HuH-7 (cell line): ENCODE measurements at regions not wholly inside any gene's neighbourhood (a gene's known extent, or its start where the extent isn't known, plus 50 kb on each side); places are given as distances from the start of the nearest gene placed in this dataset.
"Not testable (repeated sequence)": the region's sequence is repeated elsewhere in the genome, so short reads cannot be mapped to it uniquely, and the experiment has no call there.

Experiments used
- DNase-seq: peaks from one replicate; pipeline ENCODE4 v3.0.0; 2011; ENCODE audit warnings: low spot score

- no peak for DNase-seq
Measured at GRCh38 chr5:29042152-29042551, 2003.8 kb upstream of the CDH9 start.

- no peak for DNase-seq
Measured at GRCh38 chr5:29040404-29040803, 2002.0 kb upstream of the CDH9 start.

- no peak for DNase-seq
Measured at GRCh38 chr5:29039994-29040393, 2001.6 kb upstream of the CDH9 start.

GRCh38 chr5:29037716-29038115, 1999.3 kb upstream of the CDH9 start:
- DNase-seq: no peak

GRCh38 chr5:29024052-29024451, 1985.7 kb upstream of the CDH9 start:
- DNase-seq: no peak

GRCh38 chr5:29023541-29023940, 1985.2 kb upstream of the CDH9 start:
- DNase-seq: no peak

- DNase-seq: no peak
Measured at GRCh38 chr5:29017501-29017900, 1979.1 kb upstream of the CDH9 start.

- DNase-seq: no peak
Measured at GRCh38 chr5:29016067-29016466, 1977.7 kb upstream of the CDH9 start.

GRCh38 chr5:29015523-29015922, 1977.1 kb upstream of the CDH9 start:
- no peak for DNase-seq

- DNase-seq: peak; percentile 8
Measured at GRCh38 chr5:29005386-29005785, 1967.0 kb upstream of the CDH9 start.

GRCh38 chr5:29002481-29002880, 1964.1 kb upstream of the CDH9 start:
- DNase-seq: no peak

- no peak for DNase-seq
Measured at GRCh38 chr5:29001666-29002065, 1963.3 kb upstream of the CDH9 start.

GRCh38 chr5:28984639-28985038, 1946.3 kb upstream of the CDH9 start:
- DNase-seq: no peak

GRCh38 chr5:28975508-28975907, 1937.1 kb upstream of the CDH9 start:
- no peak for DNase-seq

- DNase-seq: peak; percentile 8
Measured at GRCh38 chr5:28967848-28968247, 1929.5 kb upstream of the CDH9 start.

GRCh38 chr5:28961816-28962215, 1923.4 kb upstream of the CDH9 start:
- no peak for DNase-seq

GRCh38 chr5:28958581-28958980, 1920.2 kb upstream of the CDH9 start:
- no peak for DNase-seq

GRCh38 chr5:28957450-28957849, 1919.1 kb upstream of the CDH9 start:
- no peak for DNase-seq

GRCh38 chr5:28954074-28954473, 1915.7 kb upstream of the CDH9 start:
- no peak for DNase-seq

GRCh38 chr5:28947865-28948264, 1909.5 kb upstream of the CDH9 start:
- no peak for DNase-seq

GRCh38 chr5:28945859-28946258, 1907.5 kb upstream of the CDH9 start:
- DNase-seq: no peak

- not testable (repeated sequence) for DNase-seq
Measured at GRCh38 chr5:28929366-28929765, 1891.0 kb upstream of the CDH9 start.

- not testable (repeated sequence) for DNase-seq
Measured at GRCh38 chr5:28928327-28928790, 1890.0 kb upstream of the CDH9 start.

GRCh38 chr5:28927559-28928326, 1889.4 kb upstream of the CDH9 start:
- DNase-seq: no peak
